GM06990 (cell line): ENCODE measurements at regions not wholly inside any gene's neighbourhood (a gene's known extent, or its start where the extent isn't known, plus 50 kb on each side); places are given as distances from the start of the nearest gene placed in this dataset.

ENCODE experiments used
- DNase-seq: peaks from one replicate; pipeline ENCODE4 v3.0.0-alpha.2; 2011; ENCODE audit not compliant: insufficient read length; ENCODE audit errors: extremely low read depth
- H3K27me3 ChIP-seq: replicated peaks from 2 replicates; pipeline ENCODE4 v1.6.0; 2011; ENCODE audit warnings: low read length; ENCODE audit not compliant: control insufficient read depth, insufficient read depth
- H3K36me3 ChIP-seq: 2 replicates; pipeline ENCODE4 v1.5.1; 2011; ENCODE audit warnings: low read length; ENCODE audit not compliant: control insufficient read depth, insufficient read depth
- H3K4me3 ChIP-seq: replicated peaks from 2 replicates; pipeline ENCODE4 v1.5.1; 2011; ENCODE audit warnings: low read depth, mild to moderate bottlenecking, control low read depth, low read length
- CTCF ChIP-seq: IDR thresholded peaks from 2 replicates; pipeline ENCODE4 v1.5.1; 2011; ENCODE audit warnings: low read length, control low read depth, mild to moderate bottlenecking, inconsistent platforms; ENCODE audit not compliant: insufficient read depth, poor library complexity, severe bottlenecking

GRCh38 chr3:106056931-106057330 lies 188.1 kb upstream of the CBLB start:
- no peak overlapping the region for H3K4me3 ChIP-seq
- no peak for TF ChIP-seq CTCF
- DNase-seq: no peak
- no peaks in the 10 kb centered on the region for H3K27me3 ChIP-seq
- H3K36me3 ChIP-seq: no peaks in the 10 kb centered on the region

GRCh38 chr3:106058475-106058874 lies 189.7 kb upstream of the CBLB start:
- no peaks in the 10 kb centered on the region for H3K27me3 ChIP-seq

GRCh38 chr3:106059953-106060517 lies 191.2 kb upstream of the CBLB start:
- TF ChIP-seq CTCF: no peak
- H3K27me3 ChIP-seq: no peaks in the 10 kb centered on the region
- DNase-seq: no peak
- no peaks in the 10 kb centered on the region for H3K36me3 ChIP-seq
- H3K4me3 ChIP-seq: no peak overlapping the region

More at GRCh38 chr3:106058475-106058874, 189.7 kb upstream of the CBLB start:
- Histone ChIP-seq H3K4me3 (no peak overlapping the region), H3K36me3 (no peaks in the 10 kb centered on the region)
- TF ChIP-seq CTCF: no peak
- no peak for DNase-seq

GRCh38 chr3:106063909-106064308 lies 195.1 kb upstream of the CBLB start:
- no peak for TF ChIP-seq CTCF
- Histone ChIP-seq H3K36me3 (no peaks in the 10 kb centered on the region), H3K27me3 (no peaks in the 10 kb centered on the region)

GRCh38 chr3:106065831-106066230 lies 197.0 kb upstream of the CBLB start:
- H3K36me3 ChIP-seq: no peaks in the 10 kb centered on the region
- no peak for DNase-seq
- H3K4me3 ChIP-seq: no peak overlapping the region
- TF ChIP-seq CTCF: no peak
- H3K27me3 ChIP-seq: no peaks in the 10 kb centered on the region

More at GRCh38 chr3:106063909-106064308, 195.1 kb upstream of the CBLB start:
- H3K4me3 ChIP-seq: no peak overlapping the region
- no peak for DNase-seq

GRCh38 chr3:106067711-106068110 lies 198.9 kb upstream of the CBLB start:
- peak; percentile 12 for DNase-seq
- no peaks in the 10 kb centered on the region for H3K27me3 ChIP-seq
- TF ChIP-seq CTCF: no peak
- H3K36me3 ChIP-seq: no peaks in the 10 kb centered on the region
- no peak overlapping the region for H3K4me3 ChIP-seq
